GM19240 (cell line): ENCODE measurements at regions not wholly inside any gene's neighbourhood (a gene's known extent, or its start where the extent isn't known, plus 50 kb on each side); places are given as distances from the start of the nearest gene placed in this dataset.
"Not testable (repeated sequence)": the region's sequence is repeated elsewhere in the genome, so short reads cannot be mapped to it uniquely, and the experiment has no call there.

ENCODE experiments used
- DNase-seq: peaks from one replicate; pipeline ENCODE4 v3.0.0; 2011; ENCODE audit warnings: low spot score; ENCODE audit not compliant: insufficient read length

DNA sequence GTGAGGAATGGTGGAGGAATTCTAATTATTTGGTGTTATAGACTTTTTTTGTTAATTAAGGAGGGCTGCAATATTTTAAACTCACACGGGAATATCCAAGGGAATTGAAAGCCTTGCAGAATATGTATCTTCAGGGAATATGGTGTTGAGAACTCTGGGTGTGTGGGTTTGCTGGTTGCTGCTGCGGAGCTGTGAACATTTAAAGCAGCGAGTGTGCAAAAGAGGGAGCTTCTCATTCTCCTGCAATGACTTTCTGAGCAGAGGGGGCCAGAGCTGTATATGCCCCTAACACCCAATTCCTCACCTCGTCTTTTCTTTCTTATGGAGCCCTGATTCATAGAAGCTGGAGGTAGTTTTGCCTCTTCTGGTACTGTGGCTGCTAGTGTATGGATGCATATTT lies 217.7 kb downstream of the HIPK3 start:
- no peak for DNase-seq

DNA sequence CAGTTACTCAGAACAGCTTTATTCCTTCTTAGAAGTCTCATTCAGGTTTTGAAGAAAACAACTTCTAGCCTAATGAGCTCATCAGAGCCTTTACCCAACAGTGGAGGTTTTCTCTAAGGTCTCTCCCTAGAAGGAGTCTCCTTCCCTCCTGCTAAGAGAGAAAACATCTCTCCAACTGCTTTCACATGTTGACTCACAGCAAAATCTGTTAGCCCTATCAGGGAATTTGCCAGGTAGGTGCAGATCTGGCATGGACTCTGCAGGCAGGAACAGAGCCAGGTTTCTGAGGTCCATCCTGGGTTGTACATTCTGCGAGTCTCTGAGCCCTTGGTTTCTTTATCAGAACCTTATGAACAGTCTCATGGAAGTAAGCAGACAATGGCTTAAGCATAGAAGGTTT lies 214.4 kb downstream of the HIPK3 start:
- DNase-seq = no peak

- no peak for DNase-seq
Measured at GRCh38 chr11:33467966-33468365, 210.8 kb downstream of the HIPK3 start.

- no peak for DNase-seq
Measured at GRCh38 chr11:33463059-33463458, 205.9 kb downstream of the HIPK3 start.

- no peak for DNase-seq
Measured at GRCh38 chr11:33461369-33462125, 204.4 kb downstream of the HIPK3 start.

- DNase-seq = no peak
Measured at GRCh38 chr11:33457948-33458347, 200.8 kb downstream of the HIPK3 start.

DNA sequence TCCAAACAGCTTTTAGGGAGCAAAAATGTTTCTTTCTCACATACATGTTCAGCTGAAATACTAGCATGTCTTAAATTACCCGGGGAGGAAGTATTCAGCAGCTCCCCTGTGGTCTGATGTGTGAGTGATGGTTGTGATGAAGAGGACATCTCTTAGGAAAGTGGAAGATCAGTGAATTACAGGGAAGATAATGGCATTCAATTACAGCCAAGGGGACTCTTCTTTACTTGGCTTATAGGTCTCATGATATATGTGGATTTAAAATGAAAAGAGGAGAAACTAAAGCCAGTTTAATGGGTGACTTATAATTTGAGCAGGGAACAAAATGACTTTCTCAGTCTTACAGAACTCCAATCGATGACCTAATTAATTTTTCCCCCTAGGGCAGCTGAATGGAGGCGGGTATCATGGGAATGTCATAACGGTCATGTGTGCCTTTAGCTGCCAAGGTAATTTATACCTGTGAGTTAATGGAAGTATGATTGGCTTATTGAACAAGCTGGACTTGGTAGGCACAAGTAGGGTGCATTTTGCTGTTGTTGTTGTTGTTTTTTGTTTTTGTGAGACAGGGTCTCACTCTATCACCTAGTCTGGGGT lies 198.8 kb downstream of the HIPK3 start:
- no peak for DNase-seq

- DNase-seq = no peak
Measured at GRCh38 chr11:33454264-33454663, 197.1 kb downstream of the HIPK3 start.

DNA sequence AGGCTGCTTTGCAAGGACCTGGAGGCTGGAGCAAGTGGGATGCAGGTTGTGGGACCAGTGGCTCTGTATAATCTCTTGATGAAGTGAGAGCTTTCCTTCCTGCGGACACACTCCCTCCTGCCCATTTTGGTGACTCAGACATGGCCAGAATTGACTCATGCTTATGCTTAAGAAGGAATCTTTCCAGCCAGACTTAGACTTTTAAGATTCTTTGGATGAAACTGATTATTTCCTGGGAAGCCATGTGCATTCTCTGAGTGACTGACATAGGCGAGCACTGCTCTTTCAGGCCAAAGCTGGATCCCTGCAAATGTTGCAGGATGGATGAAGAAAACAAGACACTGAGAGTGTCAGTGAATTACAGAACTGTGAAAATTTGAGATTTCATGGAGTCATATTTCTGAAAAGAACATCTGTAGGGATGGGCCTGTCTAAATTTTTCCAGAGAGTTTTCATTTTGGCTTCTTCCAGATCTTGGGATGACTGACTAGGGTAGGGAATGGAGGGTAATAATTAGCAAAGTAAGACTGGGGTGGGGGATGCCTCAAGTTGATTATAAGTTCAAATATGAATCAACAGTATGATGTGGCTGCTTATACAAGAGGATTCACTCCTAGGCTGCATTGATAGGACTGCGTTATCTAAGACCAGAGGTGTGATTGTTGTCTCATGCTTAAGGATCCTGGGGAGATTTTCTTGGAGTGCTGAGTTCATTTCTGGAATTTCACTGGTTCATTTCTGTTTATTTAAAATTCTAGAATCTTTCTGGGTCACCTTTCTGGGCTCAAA lies 195.8 kb downstream of the HIPK3 start:
- DNase-seq = no peak

DNA sequence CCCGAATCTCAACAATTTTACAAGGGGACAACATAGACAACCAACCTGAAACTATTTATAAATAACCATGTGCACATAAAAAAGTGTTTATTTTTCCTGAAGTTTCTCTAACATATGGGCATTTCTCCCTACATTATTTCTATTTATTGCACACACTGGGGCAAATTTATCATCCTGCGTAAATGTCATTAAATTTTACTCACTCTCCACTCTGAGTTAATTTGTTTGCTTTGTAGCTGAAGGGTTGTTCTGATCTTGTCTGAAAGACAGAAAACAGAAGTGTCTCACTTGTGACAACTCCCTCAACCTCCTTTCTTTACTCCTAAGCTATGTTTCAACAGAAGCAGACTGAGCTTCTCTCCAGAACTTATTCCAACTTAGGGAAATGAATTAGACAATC lies 194.2 kb downstream of the HIPK3 start:
- DNase-seq = no peak

GRCh38 chr11:33449798-33450197 lies 192.6 kb downstream of the HIPK3 start:
- no peak for DNase-seq

- DNase-seq = no peak
Measured at GRCh38 chr11:33448461-33449130, 191.4 kb downstream of the HIPK3 start.

GRCh38 chr11:33445761-33446161 lies 188.6 kb downstream of the HIPK3 start:
- no peak for DNase-seq

DNA sequence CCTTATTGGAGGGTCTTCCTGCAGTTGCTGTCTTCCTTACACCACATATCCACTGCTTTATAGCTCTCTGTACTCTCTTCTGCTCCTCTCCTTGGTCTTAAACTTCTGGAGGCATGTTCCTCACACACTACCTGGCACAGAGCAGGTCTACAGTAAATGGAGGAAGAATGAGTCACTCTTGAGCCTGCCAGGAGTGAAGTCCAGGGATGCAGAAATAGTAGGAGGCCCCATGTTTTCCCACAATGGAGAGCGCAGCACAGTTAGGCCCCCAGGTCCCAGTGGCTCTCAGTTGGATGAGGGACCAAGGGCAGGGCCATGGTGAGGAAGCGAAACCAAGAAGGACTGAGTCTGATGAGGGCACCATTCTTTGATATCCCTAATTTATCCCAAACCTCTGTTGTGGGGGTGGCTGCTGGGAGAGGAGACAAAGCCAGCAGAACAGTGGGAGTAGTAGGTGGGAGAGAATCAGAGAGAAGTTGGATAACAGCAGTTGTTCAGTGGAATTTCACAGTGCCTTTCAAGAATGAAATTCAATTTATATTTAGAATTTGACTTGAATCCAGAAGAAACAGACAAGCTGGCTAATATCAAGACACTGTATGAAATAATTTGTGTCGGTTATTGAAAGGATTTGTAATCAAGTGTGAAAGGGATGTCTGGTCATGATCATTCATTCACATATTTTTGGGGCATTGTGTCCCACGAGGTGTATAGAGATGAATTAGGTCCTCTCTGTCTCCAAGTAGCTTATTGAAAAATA lies 187.8 kb downstream of the HIPK3 start:
- no peak for DNase-seq

- no peak for DNase-seq
Measured at GRCh38 chr11:33443684-33444083, 186.5 kb downstream of the HIPK3 start.

GRCh38 chr11:33438301-33438700 lies 181.1 kb downstream of the HIPK3 start:
- no peak for DNase-seq

DNA sequence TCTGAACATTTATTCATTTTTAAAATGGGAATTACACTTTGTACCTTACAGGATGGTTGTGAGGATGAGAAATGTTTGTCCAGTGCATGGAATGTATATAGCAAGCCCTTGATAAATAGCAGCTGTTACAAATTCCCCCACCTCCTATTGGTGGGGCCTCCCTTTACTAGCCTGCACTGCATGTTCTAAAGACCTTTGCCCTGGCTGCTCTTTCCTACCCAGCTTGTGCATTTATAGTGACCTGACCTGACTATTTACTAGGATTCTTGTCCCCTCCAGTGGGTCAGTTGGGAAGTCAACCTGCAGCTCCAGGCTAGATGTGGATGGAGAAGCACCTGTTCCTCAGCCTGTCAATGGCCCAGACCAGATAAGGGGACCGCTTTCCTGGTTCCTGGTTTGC lies 180.3 kb downstream of the HIPK3 start:
- no peak for DNase-seq

- no peak for DNase-seq
Measured at GRCh38 chr11:33435216-33435615, 178.0 kb downstream of the HIPK3 start.

- no peak for DNase-seq
Measured at GRCh38 chr11:33434294-33434693, 177.1 kb downstream of the HIPK3 start.

DNA sequence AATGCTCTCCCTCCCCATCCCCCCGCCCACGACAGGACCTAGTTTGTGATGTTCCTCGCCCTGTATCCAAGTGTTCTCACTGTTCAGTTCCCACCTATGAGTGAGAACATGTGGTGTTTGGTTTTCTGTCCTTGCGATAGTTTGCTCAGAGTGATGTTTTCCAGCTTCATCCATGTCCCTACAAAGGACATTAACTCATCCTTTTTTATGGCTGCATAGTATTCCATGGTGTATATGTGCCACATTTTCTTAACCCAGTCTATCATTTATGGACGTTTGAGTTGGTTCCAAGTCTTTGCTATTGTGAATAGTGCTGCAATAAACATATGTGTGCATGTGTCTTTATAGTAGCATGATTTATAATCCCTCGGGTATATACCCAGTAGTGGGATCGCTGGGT lies 171.3 kb downstream of the HIPK3 start:
- DNase-seq = not testable (repeated sequence)

DNA sequence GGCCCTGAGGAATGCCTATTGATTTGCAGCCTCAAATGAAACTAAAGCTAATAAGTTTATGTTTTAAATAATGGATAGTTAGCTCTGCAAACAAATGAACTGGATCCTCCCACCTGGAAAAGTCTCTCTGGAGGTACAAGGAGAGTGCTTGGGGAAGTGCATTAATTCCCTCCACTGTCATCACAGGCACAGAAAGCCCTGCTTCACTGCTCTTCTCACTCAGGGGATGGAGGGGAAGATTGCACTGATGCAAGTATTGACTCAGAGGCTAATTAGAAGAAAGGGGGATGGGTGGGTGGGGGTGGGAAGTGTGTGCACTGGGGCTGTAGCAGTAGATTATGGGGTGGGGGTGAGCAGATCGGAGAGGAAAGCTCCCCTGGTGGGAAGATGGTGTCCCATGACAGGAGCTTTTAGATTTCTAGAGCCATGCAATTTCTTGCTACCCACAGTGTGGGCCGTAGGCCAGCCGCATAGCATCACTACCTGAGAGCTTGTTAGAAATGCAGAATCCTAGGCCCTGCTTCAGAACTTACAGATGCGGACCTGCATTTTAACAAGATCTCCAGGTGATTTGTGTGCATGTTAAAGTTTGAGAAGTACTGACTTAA lies 163.9 kb downstream of the HIPK3 start:
- no peak for DNase-seq
